Stomach (tissue), 8 donors: ENCODE measurements at regions not wholly inside any gene's neighbourhood (a gene's known extent, or its start where the extent isn't known, plus 50 kb on each side); places are given as distances from the start of the nearest gene placed in this dataset.

Experiments used
- DNase-seq, 2 donors: peaks; one replicate each; pipeline versions ENCODE4 v3.0.0 to v3.0.0-alpha.2; 2013 to 2019
- H3K27ac ChIP-seq, 5 donors: fragments of 200-600 bp in 4 of 5; sonication (generic) in 4 of 5; one replicate each; pipeline ENCODE4 v1.5.1; 2013 to 2019; ENCODE audit warnings: mild to moderate bottlenecking in 1 of 5, moderate library complexity in 1 of 5
- H3K27me3 ChIP-seq, 3 donors: fragments of 200-600 bp; sonication (generic); one replicate each; pipeline ENCODE4 v1.5.1; 2017 to 2019; ENCODE audit warnings: mixed run types in 1 of 3
- H3K36me3 ChIP-seq, 4 donors: fragments of 200-600 bp; sonication (generic); 1 replicate in 3 of 4; 2 replicates in 1 of 4; pipeline ENCODE4 v1.5.1; 2016 to 2019
- H3K4me1 ChIP-seq, 4 donors: fragments of 200-600 bp; sonication (generic); one replicate each; pipeline ENCODE4 v1.5.1; 2016 to 2019
- H3K4me3 ChIP-seq, 4 donors: fragments of 200-600 bp; sonication (generic) in 3 of 4; one replicate each; pipeline ENCODE4 v1.5.1; 2016 to 2019; ENCODE audit warnings: mild to moderate bottlenecking in 1 of 4
- H3K9me3 ChIP-seq, 4 donors: fragments of 200-600 bp; sonication (generic); one replicate each; pipeline ENCODE4 v1.5.1; 2016 to 2019
- CTCF ChIP-seq, 7 experiments: fragments of 450-650 bp in 4 of 7; fragments of 200-600 bp in 3 of 7; sonication (generic) in 3 of 7; IDR thresholded peaks; one replicate each; pipeline ENCODE4 v1.5.1; 2016 to 2019; ENCODE audit warnings: antibody characterized with exemption in 7 of 7, control low read depth in 2 of 7, mild to moderate bottlenecking in 1 of 7
- EP300 ChIP-seq: sonication (generic); formaldehyde crosslinking; IDR thresholded peaks from one replicate; pipeline ENCODE4 v1.6.1; 2017; ENCODE audit warnings: antibody characterized with exemption
- POLR2A ChIP-seq, 4 donors: fragments of 450-650 bp; IDR thresholded peaks; one replicate each; pipeline ENCODE4 v1.6.1; 2016; ENCODE audit warnings: antibody characterized with exemption in 4 of 4, control low read depth in 2 of 4, mild to moderate bottlenecking in 1 of 4, moderate library complexity in 1 of 4
- POLR2AphosphoS5 ChIP-seq, 3 donors: sonication (generic); formaldehyde crosslinking; IDR thresholded peaks; one replicate each; pipeline ENCODE4 v1.6.1; 2016; ENCODE audit warnings: antibody characterized with exemption in 3 of 3
- WGBS, 5 donors: extraction: QIAGEN DNeasy Blood & Tissue Kit in 3 of 5; methylation state at CpG; one replicate each; pipeline versions ENCODE4 v1.1.5 to v1.1.7; 2013 to 2018; 5-methylcytosine and 5-hydroxymethylcytosine counted together
- intact Hi-C: fragments of 100-400 bp; cut with DNase I; formaldehyde crosslinking; loops from one replicate; pipeline ENCODE4 v1.15.1; 2023; ENCODE audit warnings: low total_unique reads
- donor health status: healthy with polysubstance abuse.
- donor health status: Bipolar disorder and iron deficiency.
- donor health status: healthy.

GRCh38 chr15:31871166-31871886 lies 159.0 kb upstream of the CHRNA7 start:
- Histone ChIP-seq H3K27me3 (no peaks in the 10 kb centered on the region), H3K4me3 (peak overlapping the region; percentile 59 to 79 (median 68)), H3K36me3 (no peaks in the 10 kb centered on the region), H3K4me1 (peaks cover 6 to 14% (median 12%) of the 10 kb centered on the region in 4 donors), H3K27ac (peak overlapping the region; percentile 68 to 88 (median 77)), H3K9me3 (no peaks in the 10 kb centered on the region)
- WGBS, 5 donors, result 41 to 48% (median 43%) methylated on average over 14 of the region's 14 CpGs
- TF ChIP-seq EP300 (no peak), POLR2AphosphoS5 (IDR thresholded peaks at IDR 0.05) (no peak)
- no peak for DNase-seq
- intact Hi-C loops, result loop anchor here (10.0 kb wide), 1 partner anchor 163 kb away; the partner anchor contains the start of gene CHRNA7

- Histone ChIP-seq H3K36me3 (no peaks in the 10 kb centered on the region), H3K4me3 (no peak overlapping the region), H3K9me3 (no peaks in the 10 kb centered on the region), H3K27me3 (no peaks in the 10 kb centered on the region), H3K27ac (no peak overlapping the region), H3K4me1 (peaks cover 6 to 14% (median 12%) of the 10 kb centered on the region in 4 donors)
- no peak for DNase-seq
- WGBS, 5 donors, result 79 to 85% (median 83%) methylated on average over 6 of the region's 6 CpGs
- no peak for TF ChIP-seq POLR2A (IDR thresholded peaks at IDR 0.05)
- TF ChIP-seq POLR2AphosphoS5 (IDR thresholded peaks at IDR 0.05), result no peak
- TF ChIP-seq CTCF (IDR thresholded peaks at IDR 0.05), result no peak
- TF ChIP-seq EP300, result no peak
- intact Hi-C loops, result loop anchor here (10.0 kb wide), 1 partner anchor 163 kb away; the partner anchor contains the start of gene CHRNA7
Measured at GRCh38 chr15:31871887-31872281, 158.4 kb upstream of the CHRNA7 start.

- intact Hi-C loops, result no loop called here
- no peak for DNase-seq
- Histone ChIP-seq H3K27ac (no peak overlapping the region), H3K27me3 (peaks cover 0 to 7% (median 4%) of the 10 kb centered on the region in 3 donors), H3K4me3 (no peak overlapping the region), H3K4me1 (no peaks in the 10 kb centered on the region), H3K9me3 (no peaks in the 10 kb centered on the region), H3K36me3 (no peaks in the 10 kb centered on the region)
- 6 to 19% (median 16%) methylated on average over 9 of the region's 9 CpGs for WGBS, 5 donors
- TF ChIP-seq POLR2AphosphoS5 (IDR thresholded peaks at IDR 0.05), result no peak
- peak in 1 of 7 experiments; percentile 7 for TF ChIP-seq CTCF (IDR thresholded peaks at IDR 0.05)
Measured at GRCh38 chr15:31887246-31887645, 143.1 kb upstream of the CHRNA7 start.

- H3K27ac ChIP-seq, result no peak overlapping the region
- no peaks in the 10 kb centered on the region for H3K4me1 ChIP-seq
- 90 to 100% (median 96%) methylated on average over 1 of the region's 1 CpG for WGBS, 5 donors
- intact Hi-C loops, result no loop called here
- H3K27me3 ChIP-seq, result peaks cover 0 to 7% (median 4%) of the 10 kb centered on the region in 3 donors
- H3K9me3 ChIP-seq, result peaks cover 0 to 9% (median 6%) of the 10 kb centered on the region in 4 donors
- DNase-seq, result no peak
- H3K4me3 ChIP-seq, result no peak overlapping the region
- no peaks in the 10 kb centered on the region for H3K36me3 ChIP-seq
- no peak for TF ChIP-seq POLR2AphosphoS5 (IDR thresholded peaks at IDR 0.05)
- no peak for TF ChIP-seq POLR2A (IDR thresholded peaks at IDR 0.05)
- TF ChIP-seq CTCF (IDR thresholded peaks at IDR 0.05), result no peak
- TF ChIP-seq EP300, result no peak
Measured at GRCh38 chr15:31892513-31892912, 137.8 kb upstream of the CHRNA7 start.

GRCh38 chr15:31893780-31894179 lies 136.5 kb upstream of the CHRNA7 start:
- H3K9me3 ChIP-seq, result peaks cover 0 to 20% (median 15%) of the 10 kb centered on the region in 4 donors
- no peaks in the 10 kb centered on the region for H3K4me1 ChIP-seq
- intact Hi-C loops, result no loop called here
- no peaks in the 10 kb centered on the region for H3K36me3 ChIP-seq
- no peak for TF ChIP-seq POLR2AphosphoS5 (IDR thresholded peaks at IDR 0.05)
- no peak overlapping the region for H3K27ac ChIP-seq
- no peaks in the 10 kb centered on the region for H3K27me3 ChIP-seq
- DNase-seq, result no peak
- 86 to 92% (median 89%) methylated on average over 6 of the region's 6 CpGs for WGBS, 5 donors
- no peak overlapping the region for H3K4me3 ChIP-seq
